COLO668 (cell line): ENCODE measurements at regions not wholly inside any gene's neighbourhood (a gene's known extent, or its start where the extent isn't known, plus 50 kb on each side); places are given as distances from the start of the nearest gene placed in this dataset.

Experiments used
- DNase-seq: peaks from one replicate; lab custom pipeline; 2025; ENCODE audit not compliant: unreplicated experiment; lab: John Stamatoyannopoulos, UW

DNA sequence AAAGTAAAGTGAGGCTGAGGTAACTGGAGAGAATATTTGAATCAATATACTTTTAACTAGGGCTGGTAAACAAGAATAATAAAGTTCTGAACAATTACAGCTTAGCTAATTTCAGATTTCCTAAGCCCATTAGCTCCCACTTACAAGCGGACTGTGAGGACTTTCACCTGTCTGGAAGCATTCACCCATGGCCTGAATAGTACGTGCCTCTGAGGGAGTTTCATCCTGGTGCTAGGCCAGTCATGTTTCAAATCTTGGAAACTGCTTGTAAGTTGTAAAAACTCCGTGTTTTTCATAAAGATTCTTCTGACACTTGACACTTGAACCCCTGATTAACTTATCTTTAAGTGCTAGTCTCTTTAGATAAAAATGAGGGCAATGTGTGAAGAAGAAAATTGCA, 975.2 kb upstream of the GHITM start:
- DNase-seq = no peak

DNA sequence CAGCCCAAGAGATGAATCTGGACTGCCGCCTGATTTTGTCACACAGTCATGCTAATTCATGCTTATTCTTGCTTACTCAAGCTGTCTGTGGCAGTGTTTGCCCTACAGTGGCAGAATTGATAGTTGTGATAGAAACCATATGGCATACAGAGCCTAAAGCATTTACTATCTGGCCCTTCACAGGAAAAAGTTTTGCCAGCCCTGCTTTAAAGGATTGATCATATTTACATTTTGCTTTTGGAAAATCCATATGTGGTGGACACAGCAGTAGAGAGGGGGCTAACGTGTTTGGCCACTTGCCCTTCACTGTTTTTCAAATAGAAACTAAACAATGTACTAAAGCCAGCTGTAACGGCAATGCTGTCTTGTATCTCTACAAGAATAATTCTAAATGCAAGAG, 974.0 kb upstream of the GHITM start:
- no peak for DNase-seq

DNA sequence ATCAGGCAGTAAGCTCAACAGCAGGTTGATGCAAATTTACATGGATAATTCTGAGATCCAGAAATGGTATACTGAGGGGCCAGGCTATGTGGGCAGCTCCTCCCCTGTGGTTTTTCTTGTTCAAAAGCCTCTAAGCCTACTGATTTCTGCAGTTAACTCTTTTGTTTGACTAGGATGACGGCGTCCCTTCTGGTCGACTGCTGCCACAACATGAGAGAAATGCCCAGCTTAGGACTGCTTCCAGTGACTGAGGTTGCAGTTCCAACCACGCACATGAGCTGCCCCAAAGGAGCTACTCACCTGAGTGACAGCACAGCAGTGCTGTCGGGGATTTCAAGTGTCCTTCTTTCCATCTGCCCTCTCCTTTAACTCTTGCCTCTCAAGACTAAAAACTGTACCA, 973.0 kb upstream of the GHITM start:
- DNase-seq = no peak

DNA sequence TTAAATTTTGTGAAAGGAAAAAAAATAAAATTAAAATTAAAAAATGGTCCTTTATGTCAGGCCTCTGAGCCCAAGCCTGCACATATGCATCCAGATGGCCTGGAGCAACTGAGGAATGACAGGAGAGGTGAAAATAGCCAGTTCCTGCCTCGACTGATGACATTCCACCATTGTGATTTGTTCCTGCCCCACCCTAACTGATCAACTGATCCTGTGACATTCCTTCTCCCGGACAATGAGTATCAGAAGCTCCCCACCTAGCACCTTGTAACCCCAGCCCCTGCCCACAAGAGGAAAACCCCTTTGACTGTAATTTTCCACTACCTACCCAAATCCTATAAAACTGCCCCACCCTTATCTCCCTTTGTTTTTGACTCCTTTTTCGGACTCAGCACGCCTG, 972.2 kb upstream of the GHITM start:
- DNase-seq = no peak

DNA sequence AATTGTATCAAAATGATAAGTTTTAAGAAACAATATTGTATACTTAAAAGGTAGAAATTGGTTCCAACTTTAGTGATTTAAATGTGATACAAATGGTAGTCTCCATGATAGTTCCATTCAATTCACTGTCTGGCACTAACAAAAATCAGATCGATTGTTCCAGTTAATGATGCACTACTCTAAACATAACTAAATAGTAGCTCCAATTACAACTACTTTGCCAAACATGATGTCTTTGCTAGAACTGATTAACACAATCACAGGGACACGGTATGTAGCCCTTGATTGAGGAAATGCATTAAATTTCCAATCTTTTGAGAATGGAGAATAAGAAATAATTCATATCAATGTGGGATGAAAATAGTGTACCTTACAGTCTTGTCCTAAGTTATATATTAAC, 962.4 kb upstream of the GHITM start:
- DNase-seq = no peak

DNA sequence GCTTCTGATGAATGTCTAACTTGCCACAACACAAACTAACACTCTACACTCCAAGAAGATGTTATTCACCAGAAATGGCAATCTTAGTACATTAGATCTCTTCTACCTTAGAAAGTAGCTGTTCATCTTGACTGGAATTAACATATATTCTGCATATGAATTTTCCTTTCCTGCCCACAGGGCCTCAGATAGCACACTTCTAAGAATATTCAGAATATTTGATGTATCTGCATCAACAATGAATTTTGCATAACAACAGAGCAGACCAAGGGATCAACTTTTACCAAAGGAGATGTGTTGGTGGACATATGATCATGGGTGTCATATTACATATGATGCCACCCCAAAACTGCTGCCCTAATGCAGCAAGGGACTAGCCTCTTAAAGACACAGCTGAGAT, 960.8 kb upstream of the GHITM start:
- DNase-seq = no peak

DNA sequence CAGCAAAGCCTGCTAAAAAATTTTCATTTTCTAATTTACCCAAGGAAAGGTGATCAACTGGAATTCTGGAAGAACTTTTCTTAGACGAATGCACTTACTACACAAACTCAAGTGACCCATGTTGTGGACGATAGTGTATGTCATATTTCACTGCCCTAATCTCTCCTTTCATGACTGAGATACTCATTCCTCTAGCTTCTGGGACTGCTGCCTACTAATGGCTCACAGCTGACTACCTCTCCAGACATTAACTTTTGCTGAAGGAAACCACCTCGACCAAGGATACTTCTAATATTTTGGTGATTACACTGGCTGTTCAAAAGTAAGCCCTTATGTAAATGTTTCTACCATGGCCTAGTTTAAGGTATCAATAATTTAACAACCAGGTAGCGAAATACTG, 959.9 kb upstream of the GHITM start:
- no peak for DNase-seq

DNA sequence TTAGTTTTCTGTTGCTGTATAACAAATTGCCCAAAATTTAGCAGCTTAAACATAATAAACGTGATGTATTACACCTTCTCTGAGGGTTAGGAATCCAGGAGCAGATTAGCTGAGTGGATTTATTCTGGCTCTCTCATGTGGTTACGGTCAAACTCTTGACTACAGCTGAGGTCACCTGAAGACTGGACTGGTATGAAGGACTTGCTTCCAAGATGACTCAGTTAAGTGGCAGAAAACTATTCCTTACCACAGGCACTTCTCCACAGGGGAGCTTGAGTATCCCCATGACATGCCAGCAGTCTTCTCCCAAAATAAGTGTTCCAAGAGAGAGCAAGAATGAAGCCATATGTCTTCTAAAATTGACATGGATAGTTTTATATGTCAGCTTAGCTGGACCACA, 957.2 kb upstream of the GHITM start:
- DNase-seq = no peak

DNA sequence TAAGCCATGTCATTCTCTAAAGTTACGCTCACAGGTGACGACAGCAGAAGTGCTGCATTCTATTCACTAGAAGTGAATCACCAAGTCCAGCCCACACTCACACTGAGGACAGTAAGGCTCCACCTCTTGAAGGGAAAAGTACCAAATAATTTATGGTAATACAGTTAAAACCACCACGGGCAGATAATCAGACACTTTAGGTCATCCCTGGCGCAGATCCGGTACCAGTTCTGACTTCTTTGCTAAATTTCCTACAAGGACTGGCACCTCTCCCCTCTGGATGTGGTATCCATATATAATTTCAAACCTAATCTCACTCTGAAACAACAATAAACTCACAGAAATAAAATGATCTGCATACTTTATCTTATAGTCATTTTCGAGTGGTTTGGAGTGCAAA, 954.7 kb upstream of the GHITM start:
- DNase-seq = no peak

DNA sequence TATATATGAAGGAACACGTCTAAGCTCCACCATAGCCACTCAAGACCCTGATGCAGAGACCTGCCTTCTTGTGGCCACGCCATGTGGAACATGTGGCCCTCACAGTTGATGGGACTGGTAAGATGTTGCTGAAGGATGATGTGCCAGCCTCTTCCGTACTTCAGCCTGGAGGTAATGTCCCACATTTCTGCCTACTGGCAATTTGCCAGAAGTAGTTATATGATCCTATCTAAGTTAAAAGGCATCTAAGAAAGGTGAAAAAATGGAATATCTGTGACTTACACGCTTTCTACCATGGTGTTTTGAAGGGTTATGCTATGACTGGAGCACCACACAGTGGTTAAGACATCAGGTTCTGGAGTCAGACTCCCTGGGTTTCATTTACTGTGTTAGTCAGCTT, 948.7 kb upstream of the GHITM start:
- no peak for DNase-seq

DNA sequence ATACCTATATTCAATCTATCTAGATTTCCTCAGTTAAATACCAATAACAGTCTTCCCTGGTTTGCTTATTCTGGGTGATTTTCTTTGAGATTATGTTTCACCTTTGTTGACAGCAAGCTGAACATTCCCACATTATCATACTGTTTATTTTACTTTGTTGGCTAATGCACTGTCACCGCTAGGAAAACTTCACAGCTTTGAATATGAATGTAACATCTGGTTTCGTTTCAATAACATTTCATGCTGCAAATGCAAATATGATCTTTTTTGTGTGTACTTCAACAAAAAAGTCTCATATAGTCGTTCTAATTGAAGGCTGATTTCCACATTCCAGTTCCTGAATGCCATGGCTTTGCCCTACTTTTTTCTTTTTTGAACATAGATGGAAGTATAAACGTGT, 946.3 kb upstream of the GHITM start:
- no peak for DNase-seq

DNA sequence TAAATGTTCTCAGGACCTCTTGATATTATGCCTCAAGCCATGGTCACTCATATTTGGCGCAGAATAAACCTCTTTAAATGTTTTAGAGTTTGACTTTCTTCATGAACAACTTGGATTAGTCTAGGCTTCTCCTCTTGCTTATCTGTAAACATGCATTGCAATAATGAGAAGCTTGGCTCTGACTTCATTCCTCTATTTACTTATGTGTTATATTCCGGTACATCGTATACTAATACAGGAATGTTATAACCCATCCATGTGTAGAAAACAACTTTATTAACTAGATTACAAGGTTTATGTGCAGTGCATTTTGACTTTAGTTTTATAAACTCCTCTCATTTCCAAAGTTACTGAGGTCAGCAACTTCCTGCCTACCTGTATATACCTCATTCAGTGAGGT, 944.3 kb upstream of the GHITM start:
- DNase-seq = no peak

DNA sequence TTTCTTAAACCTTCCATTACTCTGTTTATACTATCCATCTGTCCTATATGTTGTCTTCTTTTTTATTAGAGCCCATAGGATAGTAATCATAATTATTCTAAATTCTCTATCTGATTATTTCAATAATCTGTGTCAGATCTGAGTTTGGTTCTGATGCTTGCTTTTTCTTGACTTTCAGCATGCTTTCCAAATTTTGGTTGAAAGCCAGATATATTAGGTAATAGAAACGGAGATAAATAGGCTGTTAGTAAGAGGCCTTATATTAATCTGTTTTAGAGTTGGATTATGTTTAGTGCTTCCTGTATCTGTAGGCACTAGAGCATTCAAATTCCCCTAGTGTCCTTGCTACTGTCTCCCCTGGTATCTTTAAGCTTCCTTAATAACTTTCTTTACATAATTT, 939.9 kb upstream of the GHITM start:
- DNase-seq = no peak

DNA sequence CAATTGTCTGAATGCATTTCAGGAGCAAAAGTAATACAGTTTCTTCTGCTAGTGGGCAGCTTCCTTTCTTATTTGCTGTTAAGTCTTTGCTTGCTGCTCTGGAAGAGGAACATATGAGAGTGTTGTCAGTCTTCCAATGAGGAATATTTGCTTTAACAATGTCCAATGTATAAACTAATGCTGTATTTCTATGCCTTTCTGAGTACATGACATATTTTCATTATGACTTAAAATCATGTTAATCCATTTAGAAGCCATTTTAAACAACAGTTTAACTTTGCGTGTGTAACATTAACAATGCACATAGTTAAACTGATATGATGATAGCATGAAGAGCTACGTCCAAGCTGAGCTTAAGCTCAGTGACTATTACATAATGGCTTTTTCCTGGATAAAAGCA, 933.4 kb upstream of the GHITM start:
- no peak for DNase-seq

DNA sequence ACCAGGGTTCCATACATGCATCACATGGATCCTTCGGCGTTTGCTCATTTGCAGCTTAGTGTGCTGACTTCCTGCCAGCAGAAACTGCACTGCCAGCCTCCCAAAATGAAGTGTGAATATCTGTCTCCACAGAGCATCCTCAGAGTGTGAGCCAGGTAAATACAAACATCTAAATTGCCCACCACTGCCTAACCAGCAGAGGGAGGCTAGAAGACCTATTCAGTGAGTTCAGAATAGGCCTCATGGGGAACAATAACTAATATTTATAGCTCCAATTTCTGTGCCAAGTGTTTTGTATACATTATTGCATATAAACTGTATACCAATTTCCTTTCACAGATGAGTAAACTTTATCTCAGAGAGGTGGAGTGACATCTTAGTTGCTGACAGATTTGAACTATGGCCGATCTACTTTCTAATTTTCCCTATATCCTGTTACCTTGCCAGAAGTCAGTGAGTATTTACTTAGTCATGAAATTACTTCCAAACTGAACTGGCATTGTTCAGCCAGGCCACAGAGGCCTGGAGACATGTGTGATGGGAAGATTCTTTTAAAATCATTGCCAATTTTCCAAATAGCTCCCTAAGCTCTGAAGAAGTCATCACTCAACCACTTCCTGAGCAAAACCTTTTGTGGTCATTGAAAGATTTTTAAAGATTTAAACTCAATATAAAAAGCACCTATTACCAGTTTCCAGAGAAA, 926.5 kb upstream of the GHITM start:
- no peak for DNase-seq

DNA sequence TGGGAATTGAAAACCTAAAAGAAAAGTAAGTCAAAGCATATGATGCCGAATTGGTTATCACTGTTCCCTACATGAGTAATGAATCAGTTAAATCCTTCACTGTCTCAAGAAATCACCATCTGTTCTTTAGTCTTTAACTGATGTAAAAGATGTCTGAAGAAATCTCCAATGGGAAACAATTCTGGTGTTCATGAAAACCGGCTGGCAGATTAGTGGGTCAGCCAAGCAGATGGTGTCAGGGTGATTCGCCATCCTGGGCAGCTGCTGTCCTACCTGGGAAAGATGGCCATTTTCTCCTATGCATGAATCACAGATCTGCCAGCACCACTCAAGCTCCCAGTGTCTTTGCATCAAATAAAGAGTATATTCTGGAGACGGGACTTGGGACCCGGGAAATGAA, 925.2 kb upstream of the GHITM start:
- DNase-seq = no peak

DNA sequence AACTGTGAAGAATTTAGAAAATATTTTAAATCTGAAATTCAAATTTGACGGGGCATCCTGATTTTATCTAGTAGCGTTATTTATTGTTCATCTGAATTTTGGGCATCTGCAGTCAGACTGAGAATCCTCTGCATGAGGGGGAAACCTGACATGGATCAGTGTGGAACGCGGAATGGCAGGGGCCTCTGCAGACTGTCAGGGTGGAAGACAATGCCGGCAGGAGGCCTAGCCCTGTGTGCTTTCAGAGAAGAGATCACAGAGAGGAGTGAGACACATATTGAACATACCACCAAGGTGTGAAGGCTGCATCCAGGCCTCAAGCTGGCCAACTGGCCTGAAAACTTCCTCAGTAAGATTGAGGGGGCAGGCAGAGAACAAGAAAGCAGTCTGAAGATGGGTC, 921.1 kb upstream of the GHITM start:
- DNase-seq = no peak

DNA sequence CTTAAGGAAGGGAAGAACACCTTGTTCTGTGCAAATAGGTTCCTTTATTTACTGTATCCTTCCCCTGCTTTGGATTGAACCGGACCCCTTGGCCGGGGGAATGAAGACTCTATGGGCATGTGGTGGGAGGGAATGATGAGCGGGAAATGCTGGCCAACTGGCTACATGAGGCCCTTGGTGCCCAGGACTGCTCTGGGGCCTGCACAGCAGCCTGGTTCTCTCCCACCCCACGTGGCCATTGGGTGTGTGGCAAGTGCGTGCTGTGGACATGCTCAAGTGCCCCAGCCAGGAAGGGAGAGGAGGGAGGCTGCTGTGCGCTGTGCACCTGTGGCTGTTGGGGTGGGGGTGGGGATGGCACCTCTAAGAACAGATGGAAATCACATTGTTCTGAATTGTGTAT, 917.0 kb upstream of the GHITM start:
- DNase-seq = no peak

DNA sequence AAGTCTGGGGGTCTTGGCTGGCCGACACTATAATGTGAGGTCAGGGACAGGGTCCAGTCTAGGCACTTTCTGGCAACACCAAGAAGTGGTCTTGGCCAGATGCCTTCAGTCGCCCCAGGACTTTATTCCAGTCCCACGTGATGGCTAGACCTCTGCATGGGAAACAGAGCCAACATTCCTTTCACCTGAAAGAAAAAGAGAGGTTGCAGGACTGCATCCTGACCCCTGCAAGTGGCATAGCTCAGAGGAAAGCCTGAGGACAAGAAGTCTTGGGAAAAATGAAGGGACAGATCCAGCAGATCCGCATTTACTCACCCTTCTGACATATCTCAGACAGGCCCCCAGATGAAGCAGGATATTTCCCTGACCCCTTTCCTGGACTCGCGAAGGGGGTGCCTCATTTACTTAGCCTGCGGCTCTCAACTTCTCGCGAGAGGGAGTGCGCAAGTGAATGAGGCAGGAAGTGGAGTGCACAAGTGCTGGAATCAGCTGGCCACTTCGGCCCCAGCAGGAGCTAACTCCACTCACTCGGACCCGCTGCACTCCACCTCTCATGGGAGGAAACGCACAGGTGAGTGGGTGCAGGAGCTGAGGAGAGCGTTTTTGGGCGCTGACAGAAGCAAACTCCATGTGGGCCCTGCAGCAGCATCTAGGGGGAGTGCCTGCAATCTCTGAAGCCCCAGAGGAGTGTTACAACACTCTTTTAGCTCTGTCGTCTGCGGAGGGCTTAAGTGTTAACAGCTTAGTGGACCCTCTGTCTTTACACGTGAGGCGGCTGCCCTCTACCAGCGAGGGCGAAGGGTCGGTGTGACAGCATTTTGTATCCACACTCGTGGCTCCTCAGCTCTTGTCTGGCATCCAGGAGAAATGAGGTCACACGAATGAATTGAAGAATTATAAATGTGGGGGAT, 916.2 kb upstream of the GHITM start:
- no peak for DNase-seq

DNA sequence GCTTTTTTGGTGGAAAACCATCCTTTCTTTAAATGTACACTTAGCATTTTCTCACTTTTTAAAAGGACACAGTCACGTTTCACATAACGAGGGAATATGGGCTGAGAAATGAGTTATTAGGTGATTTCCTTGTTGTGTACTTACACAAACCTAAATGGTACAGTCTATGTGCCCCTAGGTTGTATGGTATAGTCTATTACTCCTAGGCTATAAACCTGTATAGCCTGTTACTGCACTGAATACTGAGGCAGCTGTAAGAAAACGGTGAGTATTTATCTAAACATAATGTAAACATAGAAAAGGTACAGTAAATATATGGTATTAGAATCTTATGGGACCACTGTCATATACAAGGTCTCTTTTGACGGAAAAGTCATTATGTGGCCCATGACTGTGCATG, 913.5 kb upstream of the GHITM start:
- no peak for DNase-seq

DNA sequence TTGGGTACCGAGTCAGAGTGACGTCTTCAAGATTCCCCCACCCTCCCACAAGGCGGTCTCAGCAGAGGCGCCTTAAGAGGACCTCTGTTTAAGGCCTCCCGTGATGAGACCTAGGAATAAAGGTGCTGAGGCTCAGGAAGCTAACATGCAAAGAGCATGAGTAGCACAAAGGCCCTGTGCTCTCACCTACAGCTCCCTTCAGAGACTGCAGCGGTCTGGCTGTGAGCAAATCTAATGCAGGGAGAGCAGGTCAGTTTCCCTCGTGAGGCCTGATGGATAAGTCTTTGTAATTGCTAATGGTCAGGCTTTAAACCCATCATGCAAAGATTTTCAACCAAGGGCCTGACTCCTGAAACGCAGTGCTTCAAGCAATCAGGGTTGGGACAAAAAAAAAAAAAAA, 909.3 kb upstream of the GHITM start:
- DNase-seq = no peak

DNA sequence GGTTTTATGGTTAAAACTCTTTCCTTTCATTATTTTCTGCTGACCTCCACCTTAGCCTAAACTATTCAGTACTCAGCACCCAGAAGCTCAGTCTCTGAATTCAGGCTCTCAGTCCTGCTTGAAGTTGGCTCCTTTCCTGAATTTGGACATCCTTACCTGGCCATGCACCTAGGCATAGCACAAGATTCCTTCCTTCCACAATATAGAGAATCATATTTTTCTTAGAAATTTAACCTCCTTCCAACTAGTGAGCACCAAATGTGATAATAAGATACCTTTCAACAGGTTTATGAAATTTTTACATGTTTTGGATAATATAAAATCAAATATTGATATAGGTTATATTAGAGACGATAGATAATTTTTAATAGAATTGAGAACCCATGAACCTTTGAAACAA, 905.6 kb upstream of the GHITM start:
- DNase-seq = no peak
